HepG2 (cell line): ENCODE measurements at regions not wholly inside any gene's neighbourhood (a gene's known extent, or its start where the extent isn't known, plus 50 kb on each side); places are given as distances from the start of the nearest gene placed in this dataset.

Experiments used
- ATAC-seq: fragments of 200-7000 bp; cut with Tn5 transposase; 3 replicates; pipeline ENCODE4 v1.9.1; 2020; ENCODE audit warnings: mild to moderate bottlenecking, moderate library complexity
- BruUV-seq: library from RNA; stranded (reverse); fragments of 400-500 nt; replicated peaks from 2 replicates; lab custom pipeline; 2021; lab: Mats Ljungman, UMichigan
- CTCF ChIA-PET: fragments of 300-600 bp; formaldehyde crosslinking; extraction: SDS; loops from one replicate; lab custom pipeline; 2021; ENCODE audit warnings: low total read pairs, inconsistent platforms, low intra/inter-chr PET ratio; lab: Yijun Ruan, JAX
- POLR2A ChIA-PET: fragments of 350-600 bp; sonication (Branson Sonifier 250); formaldehyde crosslinking; loops from one replicate; lab custom pipeline; 2020; ENCODE audit warnings: antibody characterized with exemption, inconsistent platforms; lab: Yijun Ruan, JAX
- DNase-seq: peaks from one replicate; pipeline ENCODE4 v3.0.0-alpha.2; 2015; ENCODE audit warnings: low spot score
- FAIRE-seq: peaks from 3 replicates; lab custom pipeline; 2011; peaks lifted over from hg19 to GRCh38; lab: Jason Lieb, UNC
- H2AFZ ChIP-seq: one replicate; pipeline ENCODE4 v1.6.1; 2011; ENCODE audit warnings: low read length, inconsistent platforms
- H3K27ac ChIP-seq: fragments of 300-600 bp; 3 replicates; pipeline ENCODE4 v1.8.0; 2011; ENCODE audit warnings: mixed run types, mild to moderate bottlenecking, mixed read lengths, low read length, inconsistent platforms; ENCODE audit not compliant: insufficient read depth; ENCODE audit errors: extremely low read length
- H3K27me3 ChIP-seq, 2 experiments: fragments of 200-600 bp in 1 of 2; 2 replicates in 1 of 2; 3 replicates in 1 of 2; pipeline versions ENCODE4 v1.6.0 to v1.8.0; 2011; ENCODE audit warnings: low read length in 2 of 2, mild to moderate bottlenecking in 2 of 2, moderate library complexity in 2 of 2, inconsistent platforms in 1 of 2; ENCODE audit not compliant: insufficient read depth in 2 of 2, control insufficient read depth in 1 of 2
- H3K36me3 ChIP-seq, 2 experiments: fragments of 200-600 bp in 1 of 2; replicated peaks in 1 of 2; 2 replicates in 1 of 2; 3 replicates in 1 of 2; pipeline versions ENCODE4 v1.5.1 to v1.8.0; 2011; ENCODE audit warnings: low read length in 2 of 2, inconsistent platforms in 1 of 2; ENCODE audit not compliant: insufficient read depth in 2 of 2, control insufficient read depth in 1 of 2
- H3K4me1 ChIP-seq: 2 replicates; pipeline ENCODE4 v1.5.1; 2012; ENCODE audit warnings: low read length, inconsistent platforms; ENCODE audit not compliant: insufficient read depth
- H3K4me2 ChIP-seq: 2 replicates; pipeline ENCODE4 v1.6.0; 2011; ENCODE audit warnings: low read depth, low read length, inconsistent platforms
- H3K4me3 ChIP-seq, 3 experiments: fragments of 200-600 bp in 1 of 3; sonication (generic), shearing (Covaris generic) in 1 of 3; replicated peaks in 1 of 3; 2 replicates each; pipeline ENCODE4 v1.5.1; 2011 to 2016; ENCODE audit warnings: low read length in 3 of 3, inconsistent platforms in 2 of 3, low read depth in 2 of 3, mild to moderate bottlenecking in 2 of 3, control low read depth in 1 of 3, mixed read lengths in 1 of 3; ENCODE audit not compliant: insufficient read depth in 1 of 3
- H3K79me2 ChIP-seq: one replicate; pipeline ENCODE4 v1.6.1; 2011; ENCODE audit warnings: low read length, inconsistent platforms; ENCODE audit not compliant: insufficient read depth
- H3K9ac ChIP-seq: 2 replicates; pipeline ENCODE4 v1.6.0; 2011; ENCODE audit warnings: mild to moderate bottlenecking, low read depth, low read length, inconsistent platforms; ENCODE audit not compliant: insufficient read depth
- H3K9me3 ChIP-seq: 2 replicates; pipeline ENCODE4 v1.5.1; 2012; ENCODE audit warnings: mild to moderate bottlenecking, low read length
- H4K20me1 ChIP-seq: 2 replicates; pipeline ENCODE4 v1.6.0; 2011; ENCODE audit warnings: inconsistent platforms, mild to moderate bottlenecking, low read length, moderate library complexity; ENCODE audit not compliant: insufficient read depth
- AHDC1 ChIP-seq: sonication (generic); formaldehyde crosslinking; IDR thresholded peaks from 2 replicates; pipeline ENCODE4 v1.5.1; 2020; ENCODE audit warnings: mild to moderate bottlenecking, missing genetic modification reagents, borderline replicate concordance
- GATAD1 ChIP-seq: IDR thresholded peaks from 2 replicates; pipeline ENCODE4 v1.6.1; 2016; ENCODE audit warnings: missing genetic modification reagents, missing compliant biosample characterization
- HCFC1 ChIP-seq: fragments of 150-350 bp; IDR thresholded peaks from 2 replicates; pipeline ENCODE4 v1.6.1; 2014; ENCODE audit warnings: low read depth, low read length
- IKZF4 ChIP-seq: sonication (generic); formaldehyde crosslinking; IDR thresholded peaks from 2 replicates; pipeline ENCODE4 v1.5.1; 2020; ENCODE audit warnings: borderline replicate concordance, mild to moderate bottlenecking, low read depth, missing genetic modification reagents; ENCODE audit errors: not compliant biosample characterization
- MTF2 ChIP-seq: sonication (generic); formaldehyde crosslinking; IDR thresholded peaks from 2 replicates; pipeline ENCODE4 v1.5.0; 2020; ENCODE audit warnings: missing genetic modification reagents, borderline replicate concordance
- MXD3 ChIP-seq: IDR thresholded peaks from 2 replicates; pipeline ENCODE4 v1.6.1; 2016; ENCODE audit warnings: mild to moderate bottlenecking, missing biosample characterization, missing genetic modification reagents
- NAIF1 ChIP-seq: sonication (generic); formaldehyde crosslinking; IDR thresholded peaks from 2 replicates; pipeline ENCODE4 v1.5.0; 2020; ENCODE audit warnings: mild to moderate bottlenecking, missing genetic modification reagents, borderline replicate concordance
- RORA ChIP-seq: sonication (generic); formaldehyde crosslinking; IDR thresholded peaks from 2 replicates; pipeline ENCODE4 v1.5.0; 2020; ENCODE audit warnings: mild to moderate bottlenecking, missing genetic modification reagents, moderate library complexity
- YEATS4 ChIP-seq: sonication (generic); formaldehyde crosslinking; IDR thresholded peaks from 2 replicates; pipeline ENCODE4 v1.4.0; 2020; ENCODE audit warnings: missing genetic modification reagents, borderline replicate concordance
- ZFYVE20 ChIP-seq: sonication (generic); formaldehyde crosslinking; IDR thresholded peaks from 2 replicates; pipeline ENCODE4 v1.8.0; 2023; ENCODE audit warnings: low read depth, mild to moderate bottlenecking, moderate library complexity, missing genetic modification reagents, borderline replicate concordance
- ZNF20 ChIP-seq: sonication (generic); formaldehyde crosslinking; IDR thresholded peaks from 2 replicates; pipeline ENCODE4 v1.4.0; 2020; ENCODE audit warnings: mild to moderate bottlenecking, moderate library complexity, missing genetic modification reagents
- ZNF891 ChIP-seq: sonication (generic); formaldehyde crosslinking; IDR thresholded peaks from 2 replicates; pipeline ENCODE4 v1.5.0; 2020; ENCODE audit warnings: mild to moderate bottlenecking, missing genetic modification reagents
- in situ Hi-C: cut with HindIII; loops from 2 replicates; pipeline ENCODE4 v1.10.0; 2017; ENCODE audit warnings: low pct_unique_long_range_greater_than_20kb; ENCODE audit not compliant: extremely low pct_ligation_motif_present
- intact Hi-C: fragments of 100-400 bp; cut with micrococcal nuclease; formaldehyde crosslinking; loops from one replicate; pipeline ENCODE4 v1.10.0; 2022; ENCODE audit not compliant: unreplicated experiment
- TF ChIP-seq, protein P1 (sequence below): IDR thresholded peaks from 2 replicates; pipeline ENCODE4 v1.4.0; 2020; ENCODE audit warnings: mild to moderate bottlenecking, missing genetic modification reagents

- TF ChIP-seq MTF2 (CRISPR knock-in tag), result no peak
- TF ChIP-seq ZNF891 (CRISPR knock-in tag), result no peak
- TF ChIP-seq NAIF1 (CRISPR knock-in tag), result no peak
These were observed 128.3 kb upstream of the MAP3K7 start (continued) for GRCh38 chr6:90715093-90715655.

GRCh38 chr6:90714319-90714718 is 127.4 kb upstream of the MAP3K7 start:
- no peaks in the 10 kb centered on the region for H3K79me2 ChIP-seq
- H3K4me2 ChIP-seq, result no peak overlapping the region
- POLR2A ChIA-PET, result no interaction called here
- BruUV-seq, result no TSS peak
- no peaks in the 10 kb centered on the region for H3K36me3 ChIP-seq
- in situ Hi-C loops (no loop called here), intact Hi-C loops (no loop called here)
- CTCF ChIA-PET, result no interaction called here
- H3K4me3 ChIP-seq, result no peak overlapping the region
- no peak overlapping the region for H3K9ac ChIP-seq
- H3K4me1 ChIP-seq, result no peaks in the 10 kb centered on the region
- FAIRE-seq (no peak), ATAC-seq (no peak), DNase-seq (no peak)
- no peaks in the 10 kb centered on the region for H3K9me3 ChIP-seq
- H2AFZ ChIP-seq, result no peak overlapping the region
- H3K27ac ChIP-seq, result no peak overlapping the region
- H3K27me3 ChIP-seq, result no peaks in the 10 kb centered on the region; a peak in 1 of 5 replicates
- H4K20me1 ChIP-seq, result no peaks in the 10 kb centered on the region
- TF ChIP-seq GATAD1 (CRISPR knock-in tag), result no peak
- TF ChIP-seq, protein P1, sequence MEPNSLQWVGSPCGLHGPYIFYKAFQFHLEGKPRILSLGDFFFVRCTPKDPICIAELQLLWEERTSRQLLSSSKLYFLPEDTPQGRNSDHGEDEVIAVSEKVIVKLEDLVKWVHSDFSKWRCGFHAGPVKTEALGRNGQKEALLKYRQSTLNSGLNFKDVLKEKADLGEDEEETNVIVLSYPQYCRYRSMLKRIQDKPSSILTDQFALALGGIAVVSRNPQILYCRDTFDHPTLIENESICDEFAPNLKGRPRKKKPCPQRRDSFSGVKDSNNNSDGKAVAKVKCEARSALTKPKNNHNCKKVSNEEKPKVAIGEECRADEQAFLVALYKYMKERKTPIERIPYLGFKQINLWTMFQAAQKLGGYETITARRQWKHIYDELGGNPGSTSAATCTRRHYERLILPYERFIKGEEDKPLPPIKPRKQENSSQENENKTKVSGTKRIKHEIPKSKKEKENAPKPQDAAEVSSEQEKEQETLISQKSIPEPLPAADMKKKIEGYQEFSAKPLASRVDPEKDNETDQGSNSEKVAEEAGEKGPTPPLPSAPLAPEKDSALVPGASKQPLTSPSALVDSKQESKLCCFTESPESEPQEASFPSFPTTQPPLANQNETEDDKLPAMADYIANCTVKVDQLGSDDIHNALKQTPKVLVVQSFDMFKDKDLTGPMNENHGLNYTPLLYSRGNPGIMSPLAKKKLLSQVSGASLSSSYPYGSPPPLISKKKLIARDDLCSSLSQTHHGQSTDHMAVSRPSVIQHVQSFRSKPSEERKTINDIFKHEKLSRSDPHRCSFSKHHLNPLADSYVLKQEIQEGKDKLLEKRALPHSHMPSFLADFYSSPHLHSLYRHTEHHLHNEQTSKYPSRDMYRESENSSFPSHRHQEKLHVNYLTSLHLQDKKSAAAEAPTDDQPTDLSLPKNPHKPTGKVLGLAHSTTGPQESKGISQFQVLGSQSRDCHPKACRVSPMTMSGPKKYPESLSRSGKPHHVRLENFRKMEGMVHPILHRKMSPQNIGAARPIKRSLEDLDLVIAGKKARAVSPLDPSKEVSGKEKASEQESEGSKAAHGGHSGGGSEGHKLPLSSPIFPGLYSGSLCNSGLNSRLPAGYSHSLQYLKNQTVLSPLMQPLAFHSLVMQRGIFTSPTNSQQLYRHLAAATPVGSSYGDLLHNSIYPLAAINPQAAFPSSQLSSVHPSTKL (CRISPR knock-in tag), result no peak
- no peak for TF ChIP-seq MXD3
- no peak for TF ChIP-seq AHDC1
- TF ChIP-seq HCFC1, result no peak
- no peak for TF ChIP-seq ZNF20 (CRISPR knock-in tag)
- TF ChIP-seq ZFYVE20, result no peak
- no peak for TF ChIP-seq IKZF4
- no peak for TF ChIP-seq RORA
- no peak for TF ChIP-seq YEATS4 (CRISPR knock-in tag)
